Kidney tubule cell (primary cell): ENCODE measurements at regions not wholly inside any gene's neighbourhood (a gene's known extent, or its start where the extent isn't known, plus 50 kb on each side); places are given as distances from the start of the nearest gene placed in this dataset.
"Not testable (repeated sequence)": the region's sequence is repeated elsewhere in the genome, so short reads cannot be mapped to it uniquely, and the experiment has no call there.

Experiments
- DNase-seq: peaks from one replicate; pipeline ENCODE4 v3.0.0-alpha.2; 2018; ENCODE audit warnings: low spot score

DNA sequence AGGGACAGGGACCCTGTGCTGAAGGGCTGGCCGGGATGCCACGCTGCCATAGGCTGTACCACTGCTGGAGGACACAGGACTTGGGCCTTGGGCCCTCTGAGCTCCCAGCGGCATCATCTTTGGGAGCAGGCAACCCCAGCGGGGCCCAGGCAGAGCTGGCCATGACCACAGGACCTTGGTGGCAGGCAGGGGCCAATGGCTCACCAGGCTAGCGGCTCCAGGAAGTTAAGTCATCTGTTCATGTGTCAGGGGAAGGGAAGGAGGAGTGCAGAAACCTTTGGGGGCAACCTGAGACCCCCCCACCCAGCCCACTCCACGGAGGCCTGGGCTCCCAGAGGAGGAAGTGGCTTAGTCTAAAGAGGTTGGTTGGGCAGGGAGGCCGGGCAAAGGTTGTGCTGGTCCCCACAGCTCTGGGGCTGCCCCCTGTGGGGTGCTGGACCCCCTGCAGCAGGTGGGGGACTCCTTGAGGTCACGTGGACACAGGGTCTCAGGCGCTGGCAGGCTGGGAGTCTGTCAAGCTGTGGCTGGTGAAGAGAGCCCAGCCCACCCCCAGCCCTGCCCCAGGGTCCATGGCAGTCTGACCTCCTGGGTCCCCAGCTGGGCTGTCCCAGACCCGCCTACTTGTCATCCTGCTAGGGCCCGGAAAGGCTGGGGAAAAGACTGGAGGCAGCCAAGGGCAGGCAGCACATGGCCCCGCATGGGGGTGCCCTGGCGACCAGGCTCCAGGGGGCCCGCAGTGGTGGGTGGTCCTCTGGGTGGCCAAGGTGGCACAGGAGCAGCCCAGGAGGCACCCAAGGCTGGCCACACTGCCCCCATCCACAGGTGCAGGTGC lies 184.3 kb downstream of the IGLL1 start:
- DNase-seq: no peak

DNA sequence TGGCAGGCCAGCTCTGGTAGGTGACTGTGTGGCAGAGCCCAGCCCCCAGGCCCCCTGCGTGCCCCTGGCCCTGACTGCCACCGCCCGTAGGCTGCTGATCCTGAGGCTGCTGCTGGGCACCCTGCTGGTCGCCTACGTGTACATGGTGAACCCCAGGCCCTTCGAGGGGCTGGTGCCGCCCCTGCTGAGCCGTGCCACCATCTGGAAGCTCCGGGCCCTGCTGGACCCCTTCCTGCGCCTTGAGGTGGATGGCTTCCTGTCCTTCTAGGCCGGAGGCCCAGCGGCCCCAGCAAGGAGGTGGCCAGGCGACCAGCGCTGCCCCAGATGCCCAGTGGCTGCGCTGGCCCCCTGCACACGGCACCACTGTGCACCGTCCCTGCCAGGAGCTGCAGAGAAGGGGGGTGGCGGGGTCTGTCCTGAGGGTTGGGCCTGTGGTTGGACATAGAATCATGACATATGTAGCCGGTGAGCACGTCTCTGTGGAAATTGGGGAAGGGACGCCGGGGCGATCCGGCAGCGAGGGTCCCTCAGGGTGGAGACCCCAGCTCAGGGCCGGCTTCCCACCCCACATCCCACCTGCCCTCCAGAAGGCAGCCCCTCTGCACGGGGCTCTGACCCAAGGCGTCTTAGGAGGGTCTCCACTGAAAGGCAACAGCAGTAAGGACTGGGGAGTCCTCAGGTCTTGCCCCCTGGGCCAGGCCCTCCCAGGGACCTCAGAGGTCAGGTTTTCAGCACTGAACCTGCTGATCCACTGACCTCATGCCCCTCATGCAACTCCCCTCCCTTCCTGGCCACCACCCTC lies 185.4 kb downstream of the IGLL1 start:
- no peak for DNase-seq

DNA sequence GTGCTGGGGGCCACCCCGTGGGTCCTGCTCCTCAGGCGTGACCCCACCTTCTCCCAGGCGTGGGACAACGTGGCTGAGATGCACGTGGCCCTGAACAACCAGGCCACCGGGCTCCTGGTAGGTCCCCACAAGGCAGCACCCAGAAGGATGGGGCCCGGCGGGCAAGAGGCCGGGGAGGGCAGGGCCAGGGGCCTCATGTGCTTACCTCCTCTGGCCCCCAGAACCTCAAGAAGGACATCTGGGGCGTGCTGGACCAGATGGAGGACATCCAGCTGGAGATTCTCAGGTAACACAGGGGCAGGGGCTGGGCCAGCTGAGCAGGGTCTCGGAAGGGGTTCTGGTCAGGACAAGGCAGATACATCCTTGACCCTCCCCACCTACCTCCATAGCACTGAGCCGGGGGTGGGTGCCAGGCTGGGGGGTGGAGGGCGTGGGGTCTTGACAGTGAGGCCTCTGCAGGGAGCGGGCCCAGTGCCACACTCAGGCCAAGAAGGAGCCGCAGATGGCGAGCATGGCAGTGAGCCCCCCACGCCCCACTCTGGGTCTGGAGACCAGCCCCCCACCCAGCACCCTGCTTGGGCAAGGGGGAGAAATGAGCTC lies 186.3 kb downstream of the IGLL1 start:
- no peak for DNase-seq

DNA sequence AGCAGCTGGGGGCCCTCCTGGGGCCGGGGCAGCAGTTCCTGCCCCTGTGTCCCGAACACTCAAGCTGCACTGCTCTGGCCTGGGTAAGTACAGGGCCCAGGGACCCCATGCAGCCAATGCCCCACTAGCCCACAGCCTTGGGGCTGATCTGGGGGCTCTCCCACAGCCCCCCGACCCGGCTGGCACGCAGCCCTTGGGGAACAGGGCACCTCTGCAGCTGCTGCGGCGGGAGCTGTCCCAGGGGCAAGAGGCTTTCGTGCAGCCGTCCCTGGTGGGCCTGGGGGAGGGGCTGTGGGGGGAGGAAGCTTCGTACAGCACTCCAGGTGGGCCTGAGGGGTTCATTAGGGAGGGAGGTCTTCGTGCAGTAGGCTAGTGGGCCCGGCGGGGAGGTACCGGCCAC lies 186.9 kb downstream of the IGLL1 start:
- DNase-seq: not testable (repeated sequence)

DNA sequence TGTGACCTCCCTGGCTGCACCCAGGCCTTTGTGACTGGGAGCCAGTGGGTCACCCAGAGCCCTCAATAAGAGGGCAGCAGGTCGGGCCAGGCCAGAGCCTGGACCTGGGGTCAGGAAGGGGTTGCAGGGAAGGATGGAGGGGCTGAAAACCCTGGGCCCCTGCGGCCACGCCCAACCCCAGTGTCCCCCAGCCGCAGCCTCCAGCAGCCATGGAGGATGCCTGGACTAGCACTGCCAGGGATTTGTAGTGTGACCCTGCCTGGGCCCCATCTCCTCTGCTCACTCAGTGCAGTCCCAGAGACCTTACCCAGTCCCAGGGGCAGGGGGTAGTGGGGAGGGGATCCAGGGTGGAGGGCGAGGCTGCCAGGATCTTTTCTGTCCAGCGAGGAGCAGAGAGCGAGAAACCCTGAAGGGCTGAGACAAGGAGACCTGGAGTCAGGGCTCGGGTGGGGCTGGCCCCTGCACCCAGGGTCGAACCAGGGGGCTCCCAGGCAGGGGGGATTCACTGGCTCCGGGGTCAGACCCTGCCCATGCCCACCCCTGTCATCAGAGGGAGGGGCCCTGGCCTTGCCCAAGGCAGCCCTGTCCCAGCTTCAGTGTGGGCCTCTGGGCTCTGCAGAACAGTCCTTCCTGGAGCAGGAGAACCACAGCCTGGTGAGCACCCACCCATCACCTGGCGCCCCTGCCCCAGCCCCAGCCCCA lies 187.5 kb downstream of the IGLL1 start:
- no peak for DNase-seq

DNA sequence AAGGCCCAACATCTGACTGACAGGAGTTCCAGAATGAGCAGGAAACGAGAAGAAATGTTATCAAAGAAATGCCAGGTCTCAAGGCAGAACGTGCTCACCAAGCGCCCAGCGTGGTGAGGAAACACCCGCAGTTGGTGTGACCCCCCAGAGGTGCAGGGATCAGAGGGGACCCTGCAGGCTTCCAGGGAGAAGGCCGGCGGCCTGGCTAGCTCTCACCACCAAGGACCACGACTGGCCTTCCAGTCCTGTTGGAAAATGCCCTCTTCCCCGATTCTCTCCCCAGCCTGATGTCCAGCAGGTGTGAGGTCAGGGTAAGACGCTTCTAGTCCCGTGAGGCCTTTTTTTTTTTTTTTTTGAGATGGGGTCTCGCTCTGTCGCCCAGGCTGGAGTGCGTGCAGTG lies 189.1 kb downstream of the IGLL1 start:
- no peak for DNase-seq

DNA sequence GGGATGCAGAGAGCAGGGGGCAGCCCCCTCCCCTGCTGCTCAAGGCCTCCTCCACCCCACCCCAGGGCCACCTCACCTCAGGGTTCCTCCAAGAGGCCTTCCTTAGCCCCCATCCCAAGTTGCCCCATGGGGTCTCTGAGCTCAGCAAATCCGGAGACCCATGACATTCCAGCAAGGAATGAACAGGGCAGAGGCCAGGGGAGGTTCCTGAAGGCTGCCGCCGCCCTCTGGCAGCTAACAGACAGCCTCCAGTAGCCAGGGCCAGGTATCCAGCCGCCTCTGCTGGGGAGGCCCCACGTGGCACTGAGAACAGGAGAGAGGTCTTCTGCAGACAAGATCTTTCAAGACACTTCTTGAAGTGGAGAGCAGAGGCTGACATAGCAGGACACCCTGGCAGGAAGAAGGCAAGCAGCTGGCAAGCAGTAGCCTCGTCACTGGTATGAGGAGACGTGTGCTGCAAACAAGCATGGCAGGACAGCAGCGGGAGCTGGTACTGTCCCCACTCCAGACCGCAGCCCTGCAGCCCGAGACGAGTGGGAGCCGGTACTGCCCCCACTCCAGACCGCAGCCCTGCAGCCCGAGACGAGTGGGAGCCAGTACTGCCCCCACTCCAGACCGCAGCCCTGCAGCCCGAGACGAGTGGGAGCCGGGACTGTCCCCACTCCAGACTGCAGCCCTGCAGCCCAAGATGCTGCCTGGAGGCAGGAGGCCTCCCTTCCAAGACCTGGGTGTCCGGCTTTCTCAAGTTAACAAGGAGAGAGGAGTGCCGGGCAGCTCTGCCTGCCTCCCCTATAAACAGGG lies 190.6 kb downstream of the IGLL1 start:
- DNase-seq: no peak

DNA sequence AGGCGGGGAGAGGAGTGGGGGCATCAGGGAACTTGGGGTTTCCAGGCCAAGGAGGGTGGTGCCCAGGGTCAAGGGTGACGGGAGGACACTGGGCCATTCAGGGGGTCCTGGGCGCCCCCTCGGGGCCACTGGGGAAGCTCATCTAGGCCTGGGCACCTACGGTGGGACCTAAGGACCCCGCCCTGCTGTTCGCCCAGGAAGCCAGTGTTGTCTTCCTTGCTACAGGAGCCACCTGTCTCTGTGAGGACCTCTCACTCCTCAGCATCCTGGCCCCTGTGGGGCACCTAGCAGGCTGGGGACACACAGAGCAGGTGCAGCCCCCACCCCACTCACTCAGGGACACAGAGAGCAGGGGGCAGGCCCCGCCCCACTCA lies 191.6 kb downstream of the IGLL1 start:
- no peak for DNase-seq

DNA sequence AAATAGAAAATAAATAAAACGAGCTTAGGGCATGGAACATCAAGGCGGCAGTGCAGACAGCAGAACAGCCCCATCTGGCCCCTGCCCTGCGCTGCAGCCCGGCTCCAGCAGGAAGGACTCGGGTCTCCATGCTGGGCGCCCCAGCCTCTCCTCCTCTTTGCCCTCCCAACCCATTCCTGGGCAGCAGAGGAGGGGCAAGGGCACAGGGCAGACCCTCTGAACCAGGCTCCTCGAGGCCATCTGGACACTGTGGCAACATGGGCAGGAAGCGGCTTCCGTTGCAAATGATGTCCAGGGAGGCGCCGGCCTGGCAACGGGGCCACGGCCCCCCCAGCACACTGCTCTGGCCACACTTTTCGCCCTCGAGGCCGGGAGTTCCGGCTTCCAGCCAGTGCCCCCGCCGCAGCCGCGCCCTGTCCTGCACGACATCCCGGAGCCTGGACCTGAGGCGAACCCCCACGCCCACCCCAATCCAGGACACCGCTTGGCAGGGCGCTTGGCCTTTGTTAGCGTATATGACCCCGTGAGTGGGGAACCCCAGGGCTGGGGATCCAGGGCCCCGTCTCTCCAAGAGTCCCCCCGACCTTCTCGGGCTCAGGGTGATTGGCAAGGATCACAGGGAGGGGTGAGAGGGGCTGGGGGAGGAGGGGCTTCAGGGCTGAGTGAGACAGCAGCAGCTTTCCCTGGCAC lies 192.1 kb downstream of the IGLL1 start:
- no peak for DNase-seq

DNA sequence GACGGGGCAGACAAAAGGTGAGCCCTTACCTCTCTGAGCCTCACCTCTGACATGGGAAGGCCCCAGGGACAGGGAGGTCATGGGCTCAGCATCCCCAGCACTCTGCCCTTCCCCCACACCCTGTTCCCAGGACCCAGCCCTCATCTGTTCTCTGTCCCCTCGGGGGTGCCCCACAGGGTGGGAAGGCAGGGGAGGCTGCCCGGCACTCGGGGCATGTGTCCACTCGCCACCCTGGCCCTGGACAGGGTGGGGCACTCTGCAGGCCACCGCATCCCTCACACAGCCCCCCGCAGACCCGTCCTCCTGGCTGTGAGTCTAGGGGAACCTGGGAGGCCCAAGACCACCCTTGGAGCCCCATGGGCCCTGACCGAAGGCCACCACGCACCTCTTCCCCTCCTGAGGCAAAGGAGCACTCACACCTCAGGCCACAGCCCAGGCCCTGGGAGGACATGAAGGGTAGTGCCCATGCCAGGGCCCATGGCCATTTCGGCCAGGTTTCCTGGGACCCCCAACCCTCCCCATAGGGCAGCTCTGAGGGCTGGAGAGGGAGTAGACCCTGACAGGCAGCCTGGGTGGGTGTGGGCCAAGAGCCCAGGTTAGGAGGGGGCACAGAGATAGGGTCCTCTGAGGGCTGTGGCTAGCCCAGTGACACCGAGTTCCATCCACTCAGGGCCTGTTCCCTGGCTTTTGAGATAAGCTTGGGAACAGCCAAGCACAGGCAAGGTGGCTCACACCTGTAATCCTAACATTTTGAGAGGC lies 193.1 kb downstream of the IGLL1 start:
- DNase-seq: no peak

DNA sequence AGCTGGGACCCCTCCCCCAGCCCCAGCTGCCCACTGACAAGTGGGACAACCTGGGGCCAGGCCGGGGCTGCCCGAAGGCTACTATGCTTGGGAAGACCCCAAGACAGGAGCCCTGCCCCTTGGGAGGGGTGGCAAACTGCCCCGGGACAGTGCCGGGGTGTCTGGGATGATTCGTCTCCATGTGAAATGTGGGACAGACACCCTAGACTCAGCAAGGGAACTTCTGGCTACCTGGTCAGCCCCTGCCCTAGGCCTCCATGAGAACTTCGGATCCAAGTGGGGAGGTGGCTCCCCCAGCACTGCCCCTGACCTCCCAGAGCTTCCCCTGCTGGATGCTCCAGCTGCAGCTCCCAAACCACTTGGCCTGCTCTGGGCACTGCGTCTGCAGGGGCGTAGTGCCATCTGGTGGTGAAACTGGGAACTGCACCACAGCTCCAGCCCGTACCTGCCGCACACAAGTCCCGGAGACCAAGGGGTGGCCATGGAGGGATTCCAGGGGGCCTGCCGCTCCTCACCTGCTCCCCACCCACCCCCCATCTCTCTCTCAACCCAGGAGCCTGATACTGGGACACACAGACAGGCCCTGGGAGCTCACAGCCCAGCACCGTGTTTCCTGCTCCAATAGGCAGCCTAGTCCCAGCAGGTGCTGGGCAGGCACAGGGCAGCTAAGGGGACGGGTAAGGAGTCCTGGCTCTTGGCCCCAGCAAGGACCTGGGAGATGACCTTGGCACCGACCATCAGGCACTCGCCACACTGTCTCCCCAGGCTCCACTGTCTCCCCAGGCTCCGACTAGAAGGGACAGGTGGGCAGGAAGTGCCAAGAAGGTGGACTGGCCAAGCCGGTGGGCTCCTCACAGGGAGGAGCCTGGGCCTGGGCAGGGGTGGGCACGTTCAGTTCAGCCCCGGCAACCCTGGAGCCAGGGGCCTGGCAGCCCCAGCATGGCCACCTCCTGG lies 194.1 kb downstream of the IGLL1 start:
- peak; percentile 74 for DNase-seq

DNA sequence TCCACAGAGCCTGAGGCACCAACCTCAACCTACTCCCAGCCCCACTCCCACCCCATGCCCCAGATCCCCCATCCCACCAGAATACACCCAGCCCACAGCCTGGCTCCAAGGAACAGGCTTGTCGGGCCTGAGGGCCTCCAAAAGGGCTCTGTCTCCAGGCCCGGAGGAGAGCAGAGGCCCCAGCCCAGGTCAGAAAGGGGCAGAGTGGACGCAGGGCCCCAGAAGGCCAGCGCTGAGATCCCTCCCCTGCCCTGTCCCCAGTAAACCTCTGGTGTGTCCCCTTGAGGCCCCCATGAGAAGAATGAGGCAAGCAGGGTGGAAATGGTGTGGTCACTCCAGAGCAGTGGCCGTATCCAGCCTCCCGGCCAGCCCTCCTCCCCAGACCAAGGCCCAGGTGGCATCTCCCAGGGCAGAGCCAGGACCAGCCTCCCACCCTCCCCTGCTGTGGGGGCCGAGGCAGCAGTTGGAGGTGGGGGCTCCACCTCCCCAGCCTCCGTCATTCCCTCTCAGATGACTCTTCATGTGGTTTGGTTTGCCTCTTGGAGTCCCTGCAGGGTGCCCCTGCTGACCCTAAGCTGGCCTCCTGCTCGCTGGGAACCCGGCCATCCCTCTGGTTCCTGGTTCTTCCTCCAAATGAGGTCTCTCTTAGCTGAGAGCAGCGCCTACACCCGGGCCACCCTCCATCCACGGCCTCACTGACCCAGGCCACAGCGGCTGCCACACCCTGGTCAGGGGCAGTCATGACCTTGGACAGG lies 195.0 kb downstream of the IGLL1 start:
- DNase-seq: no peak

DNA sequence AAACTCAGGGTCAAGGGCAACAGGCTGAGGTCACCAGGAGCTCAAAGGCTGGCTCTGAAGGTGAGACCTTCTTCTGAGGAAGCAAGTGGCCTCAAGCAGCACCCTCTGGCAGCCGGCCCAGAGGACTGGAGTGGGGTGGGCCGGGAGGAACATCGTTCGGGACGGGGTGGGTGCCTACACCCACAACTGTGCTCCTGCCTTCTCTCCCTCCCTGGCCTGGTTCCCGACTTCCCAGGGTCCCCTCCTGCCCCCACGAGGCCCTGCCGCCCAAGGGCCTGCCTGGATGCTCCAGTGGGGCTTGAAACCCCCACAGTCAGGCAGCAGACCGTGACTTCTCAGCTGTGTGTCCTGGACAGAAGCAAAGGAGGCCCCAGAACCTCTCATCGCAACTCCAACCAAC lies 195.7 kb downstream of the IGLL1 start:
- DNase-seq: no peak

DNA sequence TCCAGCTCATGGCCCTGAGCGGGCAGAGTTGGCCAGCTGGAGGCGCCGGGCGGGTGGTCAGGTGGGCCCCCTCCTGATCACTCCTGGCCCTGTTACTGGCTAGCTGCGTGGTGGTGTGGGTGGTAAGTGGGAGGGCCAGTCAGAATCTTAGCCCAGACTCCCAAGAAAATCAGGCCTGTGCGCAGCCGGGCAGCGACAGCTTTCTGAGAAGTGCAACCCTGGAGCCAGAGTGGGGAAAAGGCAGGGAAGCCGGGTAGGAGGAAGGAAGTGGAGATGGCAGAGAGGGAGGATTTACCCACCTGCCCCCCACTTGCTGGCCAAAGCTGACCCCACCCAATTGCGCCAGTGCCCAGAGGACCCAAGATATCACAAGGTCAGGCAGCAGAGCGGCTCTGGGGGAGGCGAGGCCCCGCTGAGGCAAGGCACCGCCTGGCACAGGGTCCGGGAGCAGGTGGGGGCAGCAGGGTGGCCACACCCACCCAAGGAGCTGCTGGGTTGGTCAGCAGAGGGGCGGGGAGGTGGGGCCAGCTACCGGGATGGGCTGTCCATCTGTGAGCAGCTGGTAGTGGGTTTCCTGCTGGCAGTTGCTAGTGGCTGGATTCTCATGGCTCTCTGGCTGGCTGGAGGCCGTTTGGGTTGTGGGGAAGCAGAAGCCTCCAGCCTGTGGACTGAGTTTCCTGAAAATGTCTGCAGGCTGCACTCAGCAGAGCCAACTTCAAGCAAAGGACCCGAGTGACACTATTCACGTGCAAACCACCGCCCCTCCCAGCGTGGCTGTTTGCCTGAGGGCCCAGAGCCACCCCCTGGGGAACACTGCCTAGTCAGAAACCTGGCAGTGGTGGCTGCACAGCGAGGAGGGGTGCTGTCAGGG lies 196.4 kb downstream of the IGLL1 start:
- no peak for DNase-seq

DNA sequence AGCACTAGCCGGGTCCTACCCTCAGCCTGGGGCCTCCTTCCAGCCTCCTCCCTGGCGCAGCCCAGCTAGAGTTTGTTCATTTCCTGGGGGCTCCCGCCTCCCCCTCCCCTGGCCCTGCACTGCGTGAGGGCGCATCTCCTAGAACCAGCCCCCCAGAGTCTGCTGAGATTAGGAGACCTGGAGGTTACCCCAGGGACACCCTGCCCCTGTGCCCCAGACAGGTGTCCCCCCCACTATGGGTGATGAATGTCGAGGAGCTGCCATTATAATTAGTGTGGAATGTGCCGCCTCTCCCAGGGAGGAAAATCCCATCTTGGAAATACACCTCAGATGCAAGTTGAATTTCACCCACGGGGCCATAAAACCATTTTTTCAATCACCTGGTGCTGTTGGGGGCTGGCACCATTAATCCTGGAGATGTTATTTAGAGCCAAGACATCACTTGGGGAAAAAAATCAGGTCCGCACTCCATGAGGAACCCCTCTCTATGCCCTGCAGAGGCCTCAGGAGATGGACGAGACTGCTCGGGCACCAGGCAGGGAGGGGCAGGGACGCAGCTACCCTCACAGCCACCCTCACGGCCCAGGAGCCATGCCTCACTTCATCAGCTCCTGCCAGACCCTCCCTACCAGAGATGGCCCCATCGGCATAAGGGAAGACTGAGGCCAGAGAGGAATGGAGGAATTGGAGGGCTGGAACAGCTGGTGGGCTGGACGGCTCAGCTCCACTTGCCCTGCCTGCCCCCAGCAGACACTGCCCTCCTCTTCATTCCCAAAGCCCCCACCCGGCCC lies 197.5 kb downstream of the IGLL1 start:
- DNase-seq: no peak

DNA sequence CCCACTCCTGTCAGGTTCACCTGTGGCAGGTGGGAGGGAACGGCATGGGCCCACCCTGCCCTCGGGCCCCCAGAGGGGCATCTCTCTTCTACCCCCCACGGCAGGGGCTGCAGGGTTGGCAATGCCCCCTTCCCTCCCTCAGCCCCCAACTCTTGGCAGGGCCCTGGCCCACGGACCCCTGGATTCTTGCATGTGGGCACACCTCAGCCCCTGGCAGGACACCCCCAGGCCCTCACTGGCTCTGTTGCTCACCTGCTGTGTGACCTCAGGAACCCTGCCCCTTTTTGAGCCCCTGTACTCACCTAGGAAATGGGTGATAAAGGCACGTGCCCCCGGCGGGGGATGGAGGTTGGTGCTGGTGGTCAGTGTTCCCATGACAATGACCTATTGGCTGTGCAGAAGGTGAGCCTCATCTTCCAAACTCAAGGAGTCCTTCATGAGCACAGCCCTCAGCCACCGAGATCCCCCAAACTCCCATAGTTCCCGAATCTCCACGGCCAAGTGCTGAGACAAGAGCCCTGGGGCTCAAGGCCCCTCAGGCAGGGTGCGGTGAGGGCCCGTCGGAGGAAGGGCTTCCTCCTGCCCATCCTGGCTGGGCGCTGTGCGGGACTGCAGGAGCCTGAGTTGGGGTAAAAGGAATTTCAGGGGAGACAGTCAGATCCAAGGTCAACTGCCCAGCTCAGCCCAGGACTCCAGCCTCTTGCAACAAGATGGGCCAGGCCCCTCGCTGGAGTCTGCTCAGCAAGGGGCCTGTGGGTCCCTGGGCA lies 198.2 kb downstream of the IGLL1 start:
- no peak for DNase-seq
